GM12864 (cell line): ENCODE measurements at regions not wholly inside any gene's neighbourhood (a gene's known extent, or its start where the extent isn't known, plus 50 kb on each side); places are given as distances from the start of the nearest gene placed in this dataset.
"Not testable (repeated sequence)": the region's sequence is repeated elsewhere in the genome, so short reads cannot be mapped to it uniquely, and the experiment has no call there.

Experiments used
- DNase-seq: peaks from one replicate; pipeline ENCODE4 v3.0.0-alpha.2; 2011; ENCODE audit warnings: low read depth
- H3K4me3 ChIP-seq: 2 replicates; pipeline ENCODE4 v1.5.1; 2011; ENCODE audit warnings: mild to moderate bottlenecking, low read depth, low read length, control low read depth
- CTCF ChIP-seq: IDR thresholded peaks from 2 replicates; pipeline ENCODE4 v1.5.1; 2011; ENCODE audit warnings: low read depth, mild to moderate bottlenecking, moderate library complexity, low read length, control low read depth, inconsistent platforms; ENCODE audit errors: missing control alignments

DNA sequence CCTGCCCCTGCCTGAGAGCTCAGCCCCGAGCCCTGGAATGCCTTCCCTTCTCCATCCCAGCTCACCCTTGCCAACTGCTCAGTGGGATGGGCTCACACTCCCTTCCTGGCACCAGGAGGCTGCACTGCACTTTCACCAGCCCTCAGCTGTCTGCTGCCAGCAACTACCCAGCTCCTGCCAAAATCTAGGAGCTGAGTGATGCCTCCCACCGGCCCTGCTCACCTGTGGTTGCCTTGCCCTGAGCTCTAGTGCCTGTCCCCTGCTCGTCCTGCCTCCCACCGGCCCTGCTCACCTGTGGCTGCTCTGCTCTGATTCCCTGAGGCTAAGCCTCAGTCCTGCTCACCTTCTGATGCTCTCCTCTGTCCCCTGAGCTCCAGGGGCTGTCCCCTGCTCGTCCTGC lies 119.8 kb downstream of the TMEM121 start:
- H3K4me3 ChIP-seq = no peak overlapping the region
- TF ChIP-seq CTCF = no peak
- DNase-seq = no peak

DNA sequence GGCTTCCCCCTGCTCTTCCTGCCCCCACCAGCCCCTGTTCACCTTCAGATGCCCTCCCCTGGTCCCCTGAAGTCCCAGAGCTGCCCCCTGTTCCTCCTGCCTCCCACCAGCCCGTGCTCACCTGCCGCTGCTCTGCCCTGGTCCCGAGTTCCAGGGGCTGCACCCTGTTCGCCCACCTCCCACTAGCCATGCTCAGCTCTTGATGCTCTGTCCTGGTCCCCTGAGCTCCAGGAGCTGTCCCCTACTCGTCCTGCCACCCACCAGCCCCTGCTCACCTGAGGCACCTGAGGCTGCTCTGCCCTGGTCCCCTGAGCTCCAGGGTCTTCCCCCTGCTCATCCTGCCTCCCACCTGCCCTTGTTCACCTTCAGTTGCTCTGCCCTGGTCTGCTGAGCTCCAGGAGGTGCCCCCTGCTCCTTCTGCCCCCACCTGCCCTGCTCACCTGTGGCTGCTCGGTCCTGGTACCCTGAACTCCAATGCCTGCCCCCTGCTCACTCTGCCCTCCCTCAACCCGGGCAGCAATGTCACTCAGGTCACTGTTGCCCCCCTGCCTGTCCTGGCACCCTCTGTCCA lies 120.4 kb downstream of the TMEM121 start:
- not testable (repeated sequence) for DNase-seq
- peak overlapping the region; percentile 84 for H3K4me3 ChIP-seq

- H3K4me3 ChIP-seq, DNase-seq: not testable (repeated sequence)
Observed at GRCh38 chr14:105647426-105647783, 121.0 kb downstream of the TMEM121 start.

DNA sequence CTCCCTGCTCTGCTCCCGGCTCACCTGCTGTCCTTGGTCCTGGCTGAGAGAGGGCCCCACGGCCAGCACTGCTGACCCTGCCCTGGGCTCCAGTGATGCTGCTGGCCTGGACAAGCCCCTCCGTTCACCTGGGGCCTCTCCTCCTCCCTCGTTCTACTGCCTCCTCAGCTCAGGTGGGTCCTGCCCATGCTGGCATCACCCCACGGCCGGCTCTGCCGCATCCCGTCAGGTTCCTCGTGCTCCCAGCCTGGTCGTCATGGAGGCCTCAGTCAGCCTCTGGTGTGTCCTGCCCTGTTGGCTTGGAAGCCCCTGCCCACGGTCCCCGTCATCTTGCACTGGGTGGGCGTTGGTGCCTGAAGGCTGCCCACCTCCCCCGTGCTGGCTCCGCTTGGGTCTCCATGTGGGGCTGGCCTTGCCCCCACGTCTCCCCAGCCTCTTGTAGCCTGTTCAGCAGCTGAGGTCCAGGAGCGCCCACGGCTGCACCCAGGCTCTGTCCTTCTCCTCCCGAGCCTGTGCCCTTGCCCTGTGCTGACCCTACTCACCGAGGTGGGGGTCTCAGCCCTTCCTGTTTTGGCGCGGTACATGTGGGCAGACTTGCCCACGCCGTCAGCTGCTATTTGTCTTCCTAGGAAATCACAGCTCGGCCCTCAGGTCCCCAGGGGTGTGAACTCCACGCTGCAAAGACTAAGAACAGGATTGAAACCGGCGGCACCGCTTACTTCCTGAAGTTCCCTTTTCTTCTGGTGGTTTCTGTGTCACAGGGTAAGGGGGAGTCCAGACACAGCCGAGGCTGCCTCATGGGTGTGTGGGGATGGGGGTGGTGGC lies 121.6 kb downstream of the TMEM121 start:
- no peak for DNase-seq
- no peak for TF ChIP-seq CTCF

GRCh38 chr14:105648609-105649535 lies 122.5 kb downstream of the TMEM121 start:
- DNase-seq, H3K4me3 ChIP-seq: not testable (repeated sequence)

More for the DNA sequence above, 121.6 kb downstream of the TMEM121 start:
- no peak overlapping the region for H3K4me3 ChIP-seq

- not testable (repeated sequence) for H3K4me3 ChIP-seq, DNase-seq
Observed at GRCh38 chr14:105652317-105652716, 125.9 kb downstream of the TMEM121 start.

DNA sequence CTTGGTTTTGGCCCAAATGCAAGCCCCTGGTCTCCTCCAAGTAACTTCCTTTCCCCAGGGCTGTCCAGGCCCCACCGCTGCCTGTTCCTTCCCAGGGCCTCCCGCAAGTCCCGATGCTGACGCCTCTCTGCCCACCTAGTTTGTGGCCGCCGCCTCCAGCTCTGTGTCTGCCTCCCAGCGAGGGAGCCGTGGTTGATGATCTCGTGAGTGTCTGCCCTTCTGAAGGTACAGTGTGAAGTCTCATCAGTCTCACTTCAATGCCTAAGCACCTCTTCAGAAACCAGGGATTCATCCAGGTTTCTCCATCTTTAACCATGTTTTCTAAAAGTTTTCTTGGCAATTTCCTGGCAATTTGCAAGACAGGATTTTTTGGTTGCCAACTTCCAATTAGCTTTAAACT lies 127.5 kb downstream of the TMEM121 start:
- DNase-seq, H3K4me3 ChIP-seq: not testable (repeated sequence)

- H3K4me3 ChIP-seq, DNase-seq: not testable (repeated sequence)
Observed at GRCh38 chr14:105659255-105659654, 132.9 kb downstream of the TMEM121 start.

GRCh38 chr14:105659935-105660527 lies 133.6 kb downstream of the TMEM121 start:
- no peak for TF ChIP-seq CTCF

More at GRCh38 chr14:105659935-105660527, 133.6 kb downstream of the TMEM121 start:
- no peak for DNase-seq
- H3K4me3 ChIP-seq = no peak overlapping the region
